IMR-90 (cell line): ENCODE measurements at regions not wholly inside any gene's neighbourhood (a gene's known extent, or its start where the extent isn't known, plus 50 kb on each side); places are given as distances from the start of the nearest gene placed in this dataset.

Source experiments
- ATAC-seq: fragments of 200-7000 bp; cut with Tn5 transposase; 2 replicates; pipeline ENCODE4 v1.9.1; 2020; ENCODE audit warnings: low read depth, mild to moderate bottlenecking, moderate library complexity
- BruUV-seq: library from RNA; stranded (reverse); fragments of 400-500 nt; replicated peaks from 2 replicates; lab custom pipeline; 2021; lab: Mats Ljungman, UMichigan
- CTCF ChIA-PET: fragments of 300-600 bp; formaldehyde crosslinking; extraction: SDS; loops from one replicate; lab custom pipeline; 2021; ENCODE audit warnings: antibody characterized with exemption; lab: Yijun Ruan, JAX
- POLR2A ChIA-PET: fragments of 300-600 bp; sonication (Branson Sonifier 250); formaldehyde crosslinking; loops from one replicate; lab custom pipeline; 2022; ENCODE audit warnings: antibody characterized with exemption; ENCODE audit not compliant: unreplicated experiment; lab: Charles Lee
- DNase-seq: peaks from one replicate; pipeline ENCODE4 v3.0.0; 2013
- H2AFZ ChIP-seq: replicated peaks from 2 replicates; pipeline ENCODE3; 2013; ENCODE audit warnings: low read length, mild to moderate bottlenecking; ENCODE audit not compliant: poor library complexity
- H2AK5ac ChIP-seq: 2 replicates; pipeline ENCODE4 v1.6.1; 2013; ENCODE audit warnings: low read depth, low read length, inconsistent platforms
- H2AK9ac ChIP-seq: replicated peaks from 2 replicates; pipeline ENCODE3; 2013; ENCODE audit warnings: mild to moderate bottlenecking, low read depth, low read length, moderate library complexity; ENCODE audit not compliant: poor library complexity
- H2BK120ac ChIP-seq: 2 replicates; pipeline ENCODE4 v1.6.1; 2013; ENCODE audit warnings: low read depth, low read length, inconsistent platforms
- H2BK15ac ChIP-seq: 3 replicates; pipeline ENCODE4 v1.6.1; 2013; ENCODE audit warnings: low read depth, low read length, inconsistent platforms
- H2BK20ac ChIP-seq: 2 replicates; pipeline ENCODE4 v1.6.1; 2013; ENCODE audit warnings: low read depth, mild to moderate bottlenecking, inconsistent platforms, low read length, moderate library complexity
- H2BK5ac ChIP-seq: 2 replicates; pipeline ENCODE4 v1.6.1; 2013; ENCODE audit warnings: mild to moderate bottlenecking, low read depth, low read length, inconsistent platforms; ENCODE audit not compliant: poor library complexity, severe bottlenecking
- H3K14ac ChIP-seq: replicated peaks from 2 replicates; pipeline ENCODE4 v1.6.1; 2013; ENCODE audit warnings: low read depth, low read length, inconsistent platforms
- H3K18ac ChIP-seq: 2 replicates; pipeline ENCODE4 v1.6.1; 2013; ENCODE audit warnings: low read depth, low read length, control low read depth
- H3K23ac ChIP-seq: 2 replicates; pipeline ENCODE4 v1.6.1; 2013; ENCODE audit warnings: low read depth, low read length, inconsistent platforms
- H3K27ac ChIP-seq: 2 replicates; pipeline ENCODE4 v1.5.1; 2013; ENCODE audit warnings: mild to moderate bottlenecking, control low read depth, low read length; ENCODE audit not compliant: insufficient read depth
- H3K27me3 ChIP-seq: 2 replicates; pipeline ENCODE4 v1.6.1; 2013; ENCODE audit warnings: low read length; ENCODE audit not compliant: control insufficient read depth, insufficient read depth
- H3K36me3 ChIP-seq: 2 replicates; pipeline ENCODE4 v1.6.1; 2013; ENCODE audit warnings: low read length, mixed read lengths; ENCODE audit not compliant: control insufficient read depth, insufficient read depth
- H3K4ac ChIP-seq: 2 replicates; pipeline ENCODE4 v1.6.1; 2013; ENCODE audit warnings: low read depth, low read length, inconsistent platforms
- H3K4me1 ChIP-seq: 2 replicates; pipeline ENCODE4 v1.6.1; 2013; ENCODE audit warnings: low read length, mixed read lengths; ENCODE audit not compliant: control insufficient read depth, insufficient read depth
- H3K4me2 ChIP-seq: 2 replicates; pipeline ENCODE4 v1.6.1; 2013; ENCODE audit warnings: low read depth, mild to moderate bottlenecking, control low read depth, low read length, moderate library complexity
- H3K4me3 ChIP-seq: 2 replicates; pipeline ENCODE4 v1.5.1; 2013; ENCODE audit warnings: low read depth, mild to moderate bottlenecking, control low read depth, low read length, moderate library complexity; ENCODE audit not compliant: insufficient read depth
- H3K56ac ChIP-seq: 2 replicates; pipeline ENCODE4 v1.6.1; 2013; ENCODE audit warnings: low read length, inconsistent platforms; ENCODE audit not compliant: insufficient read depth; ENCODE audit errors: extremely low read depth
- H3K79me1 ChIP-seq, 2 experiments: 2 replicates each; pipeline ENCODE4 v1.6.1; 2013; ENCODE audit warnings: low read length in 2 of 2, inconsistent platforms in 1 of 2, low read depth in 1 of 2
- H3K9ac ChIP-seq: 2 replicates; pipeline ENCODE4 v1.6.1; 2013; ENCODE audit warnings: low read depth, low read length, control low read depth
- H3K9me1 ChIP-seq: 2 replicates; pipeline ENCODE4 v1.6.1; 2013; ENCODE audit warnings: low read length, inconsistent platforms; ENCODE audit not compliant: insufficient read depth
- H3K9me3 ChIP-seq: 2 replicates; pipeline ENCODE4 v1.6.1; 2013; ENCODE audit warnings: low read length; ENCODE audit not compliant: control insufficient read depth, insufficient read depth
- H4K20me1 ChIP-seq: 2 replicates; pipeline ENCODE4 v1.6.1; 2013; ENCODE audit warnings: low read length, inconsistent platforms; ENCODE audit not compliant: insufficient read depth
- H4K5ac ChIP-seq: 2 replicates; pipeline ENCODE4 v1.6.1; 2013; ENCODE audit warnings: mild to moderate bottlenecking, low read depth, low read length, control low read depth
- H4K8ac ChIP-seq, 2 experiments: 2 replicates each; pipeline ENCODE4 v1.6.1; 2013; ENCODE audit warnings: low read depth in 2 of 2, low read length in 2 of 2, control low read depth in 1 of 2, inconsistent platforms in 1 of 2
- H4K91ac ChIP-seq: 2 replicates; pipeline ENCODE4 v1.6.1; 2013; ENCODE audit warnings: low read depth, low read length, inconsistent platforms; ENCODE audit not compliant: insufficient read depth
- BHLHE40 ChIP-seq: fragments of 150-350 bp; IDR thresholded peaks from 2 replicates; pipeline ENCODE4 v1.6.1; 2016; ENCODE audit warnings: mild to moderate bottlenecking, low read depth, low read length
- CEBPB ChIP-seq: IDR thresholded peaks from 2 replicates; pipeline ENCODE4 v1.6.1; 2012; ENCODE audit warnings: low read depth, low read length, improper control_type of control experiment
- CHD1 ChIP-seq: IDR thresholded peaks from 2 replicates; pipeline ENCODE4 v1.6.1; 2012; ENCODE audit warnings: low read depth, low read length, improper control_type of control experiment
- CTCF ChIP-seq: conservative IDR thresholded peaks from 2 replicates; pipeline ENCODE4 v1.5.1; 2012; ENCODE audit warnings: mild to moderate bottlenecking, low read depth, low read length, improper control_type of control experiment
- ELK1 ChIP-seq: fragments of 150-350 bp; IDR thresholded peaks from 2 replicates; pipeline ENCODE4 v1.6.1; 2016; ENCODE audit warnings: low read depth, mild to moderate bottlenecking, low read length, moderate library complexity, borderline replicate concordance
- FOS ChIP-seq: fragments of 150-350 bp; IDR thresholded peaks from 2 replicates; pipeline ENCODE4 v1.6.1; 2016; ENCODE audit warnings: low read depth, low read length
- MAFK ChIP-seq: IDR thresholded peaks from 2 replicates; pipeline ENCODE4 v1.6.1; 2012; ENCODE audit warnings: low read depth, low read length, improper control_type of control experiment
- MAZ ChIP-seq: IDR thresholded peaks from 2 replicates; pipeline ENCODE4 v1.6.1; 2012; ENCODE audit warnings: low read depth, mild to moderate bottlenecking, low read length, improper control_type of control experiment, moderate library complexity, borderline replicate concordance
- MXI1 ChIP-seq: IDR thresholded peaks from 2 replicates; pipeline ENCODE4 v1.6.1; 2012; ENCODE audit warnings: low read depth, mild to moderate bottlenecking, low read length, moderate library complexity, borderline replicate concordance
- NFE2L2 ChIP-seq: fragments of 150-350 bp; IDR thresholded peaks from 2 replicates; pipeline ENCODE4 v1.6.1; 2016; ENCODE audit warnings: low read depth, mild to moderate bottlenecking, low read length
- POLR2A ChIP-seq: IDR thresholded peaks from 2 replicates; pipeline ENCODE4 v1.6.1; 2012; ENCODE audit warnings: mild to moderate bottlenecking, low read depth, low read length
- RAD21 ChIP-seq: IDR thresholded peaks from 2 replicates; pipeline ENCODE4 v1.6.1; 2012; ENCODE audit warnings: low read length, improper control_type of control experiment
- RCOR1 ChIP-seq: IDR thresholded peaks from 2 replicates; pipeline ENCODE4 v1.6.1; 2012; ENCODE audit warnings: mild to moderate bottlenecking, low read length, improper control_type of control experiment; ENCODE audit not compliant: insufficient replicate concordance
- RFX5 ChIP-seq: IDR thresholded peaks from 2 replicates; pipeline ENCODE4 v1.8.0; 2012; ENCODE audit warnings: low read depth, mild to moderate bottlenecking, low read length, moderate library complexity
- SMC3 ChIP-seq: fragments of 150-350 bp; IDR thresholded peaks from 2 replicates; pipeline ENCODE4 v1.6.1; 2016; ENCODE audit warnings: low read depth, mild to moderate bottlenecking, antibody characterized with exemption, low read length, moderate library complexity
- USF2 ChIP-seq: fragments of 150-350 bp; IDR thresholded peaks from 2 replicates; pipeline ENCODE4 v1.6.1; 2017; ENCODE audit warnings: mild to moderate bottlenecking, antibody characterized with exemption, low read length, low read depth
- WGBS, 2 experiments: methylation state at CpG; one replicate each; pipeline versions ENCODE4 v1.1.5 to v1.1.7; 2013; ENCODE audit warnings: missing lambda C conversion rate in 2 of 2; ENCODE audit not compliant: insufficient read length in 1 of 2; ENCODE audit errors: extremely low coverage in 2 of 2; 5-methylcytosine and 5-hydroxymethylcytosine counted together
- dilution Hi-C: fragments of 300-500 bp; cut with HindIII; formaldehyde crosslinking; loops from one replicate; pipeline ENCODE4 v1.14.3; 2018; ENCODE audit warnings: low sequenced_read_pairs; ENCODE audit not compliant: unreplicated experiment
- in situ Hi-C: fragments of 300-500 bp; cut with MboI; formaldehyde crosslinking; loops from 3 replicates; pipeline ENCODE4 v1.14.3; 2019; ENCODE audit warnings: low sequenced_read_pairs, inconsistent platforms, mixed read lengths
- intact Hi-C: fragments of 100-400 bp; cut with micrococcal nuclease; formaldehyde crosslinking; loops from 2 replicates; pipeline ENCODE4 v1.10.0; 2022

GRCh38 chr1:195973311-195973904, 634.8 kb downstream of the KCNT2 start:
- H4K8ac ChIP-seq: no peak overlapping the region
- ChIA-PET CTCF (no interaction called here), POLR2A (no interaction called here)
- H2AFZ ChIP-seq: no peak overlapping the region
- no peak overlapping the region for H3K9ac ChIP-seq
- H3K18ac ChIP-seq: no peak overlapping the region
- H2AK5ac ChIP-seq: no peak overlapping the region
- no peak overlapping the region for H2BK15ac ChIP-seq
- no peak overlapping the region for H3K27ac ChIP-seq
- no peaks in the 10 kb centered on the region for H4K20me1 ChIP-seq
- no peaks in the 10 kb centered on the region for H3K27me3 ChIP-seq
- no peak overlapping the region for H3K14ac ChIP-seq
- no peaks in the 10 kb centered on the region for H3K36me3 ChIP-seq
- H3K4me1 ChIP-seq: no peaks in the 10 kb centered on the region
- H3K23ac ChIP-seq: no peak overlapping the region
- intact Hi-C loops: no loop called here
- no peak overlapping the region for H2BK120ac ChIP-seq
- no peak overlapping the region for H2AK9ac ChIP-seq
- dilution Hi-C loops: no loop called here
- in situ Hi-C loops: no loop called here
- no peak for DNase-seq
- H2BK5ac ChIP-seq: no peak overlapping the region
- BruUV-seq: no TSS peak
- no peaks in the 10 kb centered on the region; the same call in 1 of the 2 replicates for H3K9me3 ChIP-seq
- no peak overlapping the region for H3K4me2 ChIP-seq
- H3K4me3 ChIP-seq: no peak overlapping the region
- ATAC-seq: no peak
- H3K9me1 ChIP-seq: no peaks in the 10 kb centered on the region
- no CpG with 5 or more reads among the region's 1 CpG for WGBS, 2 experiments
- no peak for TF ChIP-seq NFE2L2
- no peak for TF ChIP-seq POLR2A
- TF ChIP-seq CTCF: no peak
- no peak for TF ChIP-seq BHLHE40
- TF ChIP-seq RFX5: no peak
- TF ChIP-seq FOS: no peak
- no peak for TF ChIP-seq CHD1
- TF ChIP-seq RCOR1: no peak
- TF ChIP-seq MAFK: no peak
- no peak for TF ChIP-seq CEBPB
- no peak for TF ChIP-seq USF2
- no peak for TF ChIP-seq SMC3
- TF ChIP-seq RAD21: no peak
- TF ChIP-seq MXI1: no peak
- no peak for TF ChIP-seq ELK1
- TF ChIP-seq MAZ: no peak
- H3K4ac ChIP-seq: no peak overlapping the region
- no peak overlapping the region for H2BK20ac ChIP-seq
- no peak overlapping the region for H4K91ac ChIP-seq
- no peak overlapping the region for H4K5ac ChIP-seq
- no peaks in the 10 kb centered on the region for H3K79me1 ChIP-seq
- H3K56ac ChIP-seq: no peak overlapping the region
